ENCODE measurements at regions not wholly inside any gene's neighbourhood (a gene's known extent, or its start where the extent isn't known, plus 50 kb on each side); places are given as distances from the start of the nearest gene placed in this dataset.

GRCh38 chr1:213678753-213679152 is 309.0 kb upstream of the PROX1 start:
- no peak for DNase-seq
- Histone ChIP-seq H3K4me1 (ENCODE audit: control insufficient read depth in 1 of 2, insufficient read depth in 2 of 2, low read length in 2 of 2) (no peaks in the 10 kb centered on the region), H3K27ac (ENCODE audit: low read depth in 1 of 2, low read length in 2 of 2) (no peak overlapping the region), H3K9me3 (ENCODE audit: control insufficient read depth, low read length) (no peaks in the 10 kb centered on the region), H3K4me3 (ENCODE audit: low read length in 2 of 2) (no peak overlapping the region), H3K36me3 (ENCODE audit: control insufficient read depth in 1 of 2, insufficient read depth in 2 of 2, low read length in 1 of 2) (no peaks in the 10 kb centered on the region), H3K27me3 (ENCODE audit: control insufficient read depth in 1 of 2, insufficient read depth in 2 of 2, low read length in 1 of 2) (peaks cover 0 to 3% of the 10 kb centered on the region in 2 donors)
- intact Hi-C loops (cut with DNase I), result no loop called here
- no peak for ATAC-seq (ENCODE audit: low FRiP score)
- WGBS, 2 donors, result 65 to 72% methylated on average over 3 of the region's 3 CpGs

GRCh38 chr1:213679153-213679552 is 308.6 kb upstream of the PROX1 start:
- DNase-seq, result no peak
- H3K36me3 ChIP-seq (ENCODE audit: control insufficient read depth in 1 of 2, insufficient read depth in 2 of 2, low read length in 1 of 2), result no peaks in the 10 kb centered on the region
- H3K4me1 ChIP-seq (ENCODE audit: control insufficient read depth in 1 of 2, insufficient read depth in 2 of 2, low read length in 2 of 2), result no peaks in the 10 kb centered on the region
- intact Hi-C loops (cut with DNase I), result no loop called here
- H3K27ac ChIP-seq (ENCODE audit: low read depth in 1 of 2, low read length in 2 of 2), result no peak overlapping the region
- peaks cover 0 to 3% of the 10 kb centered on the region in 2 donors for H3K27me3 ChIP-seq (ENCODE audit: control insufficient read depth in 1 of 2, insufficient read depth in 2 of 2, low read length in 1 of 2)
- no peak for ATAC-seq (ENCODE audit: low FRiP score)
- H3K9me3 ChIP-seq (ENCODE audit: control insufficient read depth, low read length), result no peaks in the 10 kb centered on the region
- WGBS, 2 donors, result 51 to 56% methylated on average over 3 of the region's 3 CpGs
- no peak overlapping the region for H3K4me3 ChIP-seq (ENCODE audit: low read length in 2 of 2)

- 56 to 71% methylated on average over 8 of the region's 8 CpGs for WGBS, 2 donors
- ATAC-seq (ENCODE audit: low FRiP score) (no peak), DNase-seq (no peak)
- intact Hi-C loops (cut with DNase I), result no loop called here
- Histone ChIP-seq H3K4me3 (ENCODE audit: low read length in 2 of 2) (no peak overlapping the region), H3K9me3 (ENCODE audit: control insufficient read depth, low read length) (no peaks in the 10 kb centered on the region), H3K36me3 (ENCODE audit: control insufficient read depth in 1 of 2, insufficient read depth in 2 of 2, low read length in 1 of 2) (no peaks in the 10 kb centered on the region), H3K27ac (ENCODE audit: low read depth in 1 of 2, low read length in 2 of 2) (no peak overlapping the region), H3K27me3 (ENCODE audit: control insufficient read depth in 1 of 2, insufficient read depth in 2 of 2, low read length in 1 of 2) (peaks cover 0 to 3% of the 10 kb centered on the region in 2 donors), H3K4me1 (ENCODE audit: control insufficient read depth in 1 of 2, insufficient read depth in 2 of 2, low read length in 2 of 2) (no peaks in the 10 kb centered on the region)
Measured at GRCh38 chr1:213680677-213681325, 307.0 kb upstream of the PROX1 start.

GRCh38 chr1:213681788-213682340 is 305.9 kb upstream of the PROX1 start:
- no peak for ATAC-seq (ENCODE audit: low FRiP score)
- H3K4me3 ChIP-seq (ENCODE audit: low read length in 2 of 2), result no peak overlapping the region
- no peaks in the 10 kb centered on the region for H3K36me3 ChIP-seq (ENCODE audit: control insufficient read depth in 1 of 2, insufficient read depth in 2 of 2, low read length in 1 of 2)
- H3K27me3 ChIP-seq (ENCODE audit: control insufficient read depth in 1 of 2, insufficient read depth in 2 of 2, low read length in 1 of 2), result no peaks in the 10 kb centered on the region
- no peaks in the 10 kb centered on the region for H3K4me1 ChIP-seq (ENCODE audit: control insufficient read depth in 1 of 2, insufficient read depth in 2 of 2, low read length in 2 of 2)
- DNase-seq, result no peak
- WGBS, 2 donors, result 86 to 90% methylated on average over 3 of the region's 3 CpGs
- no peaks in the 10 kb centered on the region for H3K9me3 ChIP-seq (ENCODE audit: control insufficient read depth, low read length)
- intact Hi-C loops (cut with DNase I), result no loop called here
- no peak overlapping the region for H3K27ac ChIP-seq (ENCODE audit: low read depth in 1 of 2, low read length in 2 of 2)

GRCh38 chr1:213683529-213683928 is 304.2 kb upstream of the PROX1 start:
- ATAC-seq (ENCODE audit: low FRiP score) (no peak), DNase-seq (no peak)
- peaks cover 0 to 1% of the 10 kb centered on the region in 2 donors for H3K27me3 ChIP-seq (ENCODE audit: control insufficient read depth in 1 of 2, insufficient read depth in 2 of 2, low read length in 1 of 2)
- no peak overlapping the region for H3K4me3 ChIP-seq (ENCODE audit: low read length in 2 of 2)
- 79 to 83% methylated on average over 7 of the region's 7 CpGs for WGBS, 2 donors
- intact Hi-C loops (cut with DNase I), result no loop called here
- no peaks in the 10 kb centered on the region for H3K4me1 ChIP-seq (ENCODE audit: control insufficient read depth in 1 of 2, insufficient read depth in 2 of 2, low read length in 2 of 2)
- H3K36me3 ChIP-seq (ENCODE audit: control insufficient read depth in 1 of 2, insufficient read depth in 2 of 2, low read length in 1 of 2), result no peaks in the 10 kb centered on the region
- no peaks in the 10 kb centered on the region for H3K9me3 ChIP-seq (ENCODE audit: control insufficient read depth, low read length)
- H3K27ac ChIP-seq (ENCODE audit: low read depth in 1 of 2, low read length in 2 of 2), result no peak overlapping the region

GRCh38 chr1:213684454-213684853 is 303.3 kb upstream of the PROX1 start:
- Histone ChIP-seq H3K27ac (ENCODE audit: low read depth in 1 of 2, low read length in 2 of 2) (no peak overlapping the region), H3K4me3 (ENCODE audit: low read length in 2 of 2) (no peak overlapping the region), H3K27me3 (ENCODE audit: control insufficient read depth in 1 of 2, insufficient read depth in 2 of 2, low read length in 1 of 2) (peaks cover 0 to 1% of the 10 kb centered on the region in 2 donors), H3K36me3 (ENCODE audit: control insufficient read depth in 1 of 2, insufficient read depth in 2 of 2, low read length in 1 of 2) (no peaks in the 10 kb centered on the region), H3K9me3 (ENCODE audit: control insufficient read depth, low read length) (no peaks in the 10 kb centered on the region), H3K4me1 (ENCODE audit: control insufficient read depth in 1 of 2, insufficient read depth in 2 of 2, low read length in 2 of 2) (no peaks in the 10 kb centered on the region)
- WGBS, 2 donors, result 91 to 92% methylated on average over 3 of the region's 3 CpGs
- DNase-seq, result no peak
- intact Hi-C loops (cut with DNase I), result no loop called here
- no peak for ATAC-seq (ENCODE audit: low FRiP score)

- Histone ChIP-seq H3K27me3 (ENCODE audit: control insufficient read depth in 1 of 2, insufficient read depth in 2 of 2, low read length in 1 of 2) (peaks cover 0 to 1% of the 10 kb centered on the region in 2 donors), H3K4me1 (ENCODE audit: control insufficient read depth in 1 of 2, insufficient read depth in 2 of 2, low read length in 2 of 2) (no peaks in the 10 kb centered on the region), H3K4me3 (ENCODE audit: low read length in 2 of 2) (no peak overlapping the region), H3K36me3 (ENCODE audit: control insufficient read depth in 1 of 2, insufficient read depth in 2 of 2, low read length in 1 of 2) (no peaks in the 10 kb centered on the region), H3K27ac (ENCODE audit: low read depth in 1 of 2, low read length in 2 of 2) (no peak overlapping the region), H3K9me3 (ENCODE audit: control insufficient read depth, low read length) (no peaks in the 10 kb centered on the region)
- intact Hi-C loops (cut with DNase I), result no loop called here
- no peak for ATAC-seq (ENCODE audit: low FRiP score)
- WGBS, 2 donors, result 75 to 83% methylated on average over 2 of the region's 2 CpGs
- no peak for DNase-seq
Measured at GRCh38 chr1:213685992-213686582, 301.7 kb upstream of the PROX1 start.

- Histone ChIP-seq H3K4me1 (ENCODE audit: control insufficient read depth in 1 of 2, insufficient read depth in 2 of 2, low read length in 2 of 2) (no peaks in the 10 kb centered on the region), H3K4me3 (ENCODE audit: low read length in 2 of 2) (no peak overlapping the region), H3K9me3 (ENCODE audit: control insufficient read depth, low read length) (no peaks in the 10 kb centered on the region), H3K27ac (ENCODE audit: low read depth in 1 of 2, low read length in 2 of 2) (no peak overlapping the region), H3K27me3 (ENCODE audit: control insufficient read depth in 1 of 2, insufficient read depth in 2 of 2, low read length in 1 of 2) (peaks cover 0 to 4% of the 10 kb centered on the region in 2 donors), H3K36me3 (ENCODE audit: control insufficient read depth in 1 of 2, insufficient read depth in 2 of 2, low read length in 1 of 2) (no peaks in the 10 kb centered on the region)
- ATAC-seq (ENCODE audit: low FRiP score), result no peak
- no peak for DNase-seq
- intact Hi-C loops (cut with DNase I), result no loop called here
- 85 to 87% methylated on average over 3 of the region's 3 CpGs for WGBS, 2 donors
Measured at GRCh38 chr1:213686983-213687382, 300.8 kb upstream of the PROX1 start.

GRCh38 chr1:213687832-213688231 is 299.9 kb upstream of the PROX1 start:
- 51% methylated on average over 7 of the region's 7 CpGs for WGBS, 2 donors
- DNase-seq, result no peak
- Histone ChIP-seq H3K27me3 (ENCODE audit: control insufficient read depth in 1 of 2, insufficient read depth in 2 of 2, low read length in 1 of 2) (peaks cover 0 to 4% of the 10 kb centered on the region in 2 donors), H3K4me1 (ENCODE audit: control insufficient read depth in 1 of 2, insufficient read depth in 2 of 2, low read length in 2 of 2) (no peaks in the 10 kb centered on the region), H3K27ac (ENCODE audit: low read depth in 1 of 2, low read length in 2 of 2) (no peak overlapping the region), H3K4me3 (ENCODE audit: low read length in 2 of 2) (no peak overlapping the region), H3K36me3 (ENCODE audit: control insufficient read depth in 1 of 2, insufficient read depth in 2 of 2, low read length in 1 of 2) (no peaks in the 10 kb centered on the region), H3K9me3 (ENCODE audit: control insufficient read depth, low read length) (no peaks in the 10 kb centered on the region)
- intact Hi-C loops (cut with DNase I), result no loop called here
- ATAC-seq (ENCODE audit: low FRiP score), result no peak
